Fibroblast of pulmonary artery (primary cell): ENCODE measurements at regions not wholly inside any gene's neighbourhood (a gene's known extent, or its start where the extent isn't known, plus 50 kb on each side); places are given as distances from the start of the nearest gene placed in this dataset.

ENCODE experiments used
- DNase-seq: peaks from one replicate; pipeline ENCODE4 v3.0.0-alpha.2; 2010; ENCODE audit warnings: low read depth
- H3K4me3 ChIP-seq: replicated peaks from 2 replicates; pipeline ENCODE4 v1.5.1; 2011; ENCODE audit warnings: low read depth, mild to moderate bottlenecking, control low read depth, low read length, moderate library complexity
- CTCF ChIP-seq: IDR thresholded peaks from 2 replicates; pipeline ENCODE4 v1.5.1; 2011; ENCODE audit warnings: mild to moderate bottlenecking, control low read depth, low read length, inconsistent platforms; ENCODE audit errors: missing control alignments

- H3K4me3 ChIP-seq = no peak overlapping the region
- TF ChIP-seq CTCF = no peak
- DNase-seq = peak; percentile 2
Observed at GRCh38 chr2:79453918-79454317, 58.9 kb upstream of the CTNNA2 start.

DNA sequence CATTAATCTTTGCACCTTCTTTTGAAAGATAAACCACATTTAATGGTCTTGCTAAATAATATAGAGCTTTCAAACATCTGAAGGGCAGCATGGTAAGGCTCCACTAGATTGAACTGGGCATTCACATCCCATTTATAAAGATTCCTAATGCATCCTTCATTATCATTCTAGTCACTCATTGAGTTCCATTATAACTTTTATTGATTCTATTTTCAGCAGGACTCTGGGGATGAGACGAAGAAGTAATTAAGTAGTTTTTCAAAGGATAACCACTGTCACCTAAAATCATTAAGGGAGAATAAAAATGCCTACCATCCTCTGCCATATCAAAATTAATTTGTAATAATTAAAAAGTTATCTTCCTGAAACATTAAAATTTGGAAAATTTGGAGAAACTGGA lies 60.2 kb upstream of the CTNNA2 start:
- H3K4me3 ChIP-seq = no peak overlapping the region
- TF ChIP-seq CTCF = no peak
- DNase-seq = no peak

DNA sequence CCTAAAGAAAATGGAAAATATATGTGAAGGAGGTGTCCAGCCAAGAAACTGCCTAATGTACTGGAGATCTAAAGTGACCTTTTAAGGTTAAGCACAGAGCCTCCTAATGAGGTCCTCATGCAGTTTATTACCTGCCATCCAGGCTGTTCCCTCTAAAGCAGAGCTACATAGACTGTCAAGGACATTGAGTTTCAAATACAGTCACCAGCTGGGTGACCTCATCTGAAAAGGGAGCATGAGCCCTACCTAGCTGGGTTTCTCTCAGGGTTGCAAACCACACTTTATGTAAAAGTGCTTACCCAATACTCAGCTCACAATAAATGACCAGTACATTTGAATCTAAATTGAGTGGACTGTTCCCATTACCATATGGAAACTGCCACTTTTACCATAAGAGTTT lies 65.4 kb upstream of the CTNNA2 start:
- no peak for TF ChIP-seq CTCF
- DNase-seq = no peak
- no peak overlapping the region for H3K4me3 ChIP-seq

DNA sequence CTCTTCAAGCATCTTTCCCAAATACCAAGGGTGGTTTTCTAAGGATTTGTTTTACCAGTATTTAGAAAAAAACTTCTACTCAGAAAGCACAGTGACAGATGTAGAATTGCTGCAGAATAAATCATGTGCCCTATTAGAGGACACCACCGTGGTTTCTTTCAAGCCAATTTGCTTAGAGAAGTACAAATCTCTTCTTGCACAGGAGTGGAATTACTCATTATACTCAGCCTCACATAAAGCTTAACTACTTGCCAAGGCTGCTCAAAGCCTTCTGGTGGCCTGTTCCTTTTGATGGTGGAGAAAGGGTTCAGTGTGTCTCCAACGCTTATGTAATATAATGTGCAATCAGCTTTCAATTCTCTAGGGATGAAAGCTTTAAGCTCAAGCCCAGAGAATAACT lies 66.5 kb upstream of the CTNNA2 start:
- no peak for TF ChIP-seq CTCF
- no peak for DNase-seq
- no peak overlapping the region for H3K4me3 ChIP-seq

DNA sequence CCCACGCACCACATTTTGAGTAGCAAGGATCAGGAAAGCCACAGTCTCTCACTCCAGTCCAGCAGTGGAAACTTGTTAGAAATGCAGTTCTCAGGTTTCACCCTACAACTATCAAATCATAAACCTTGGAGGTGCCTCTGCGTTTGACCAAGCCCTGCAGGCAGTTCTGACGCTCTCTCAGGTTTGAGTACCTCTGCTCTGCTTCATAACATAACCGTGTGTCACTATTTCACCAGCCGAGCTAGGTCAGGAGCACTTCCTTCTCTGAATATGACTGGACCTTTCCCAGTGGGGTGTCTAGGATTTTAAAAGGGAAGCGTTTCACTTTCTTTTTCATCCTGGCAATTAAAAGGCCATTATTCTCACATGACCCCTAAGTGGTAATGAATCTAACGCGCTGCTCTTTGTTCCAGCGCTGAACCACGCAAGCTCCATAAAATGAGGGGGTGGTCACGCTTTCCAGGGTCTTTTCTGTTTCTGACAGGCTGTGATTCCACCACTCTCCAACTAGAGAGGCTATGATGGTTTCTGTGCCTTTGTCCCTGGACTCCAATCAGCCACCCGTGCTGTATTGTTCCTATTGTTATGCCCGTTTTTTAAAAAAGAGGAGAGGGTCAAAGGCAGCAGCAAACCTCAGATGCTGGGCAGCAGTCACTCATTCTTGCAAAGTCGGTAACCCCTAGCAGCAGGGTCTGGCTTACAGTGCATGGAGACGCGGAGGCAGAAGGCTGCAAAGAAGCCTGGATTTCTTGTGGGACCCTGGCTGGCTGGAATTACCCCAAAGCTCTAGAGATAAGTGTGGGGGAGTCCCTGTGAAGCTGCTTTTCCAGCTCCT lies 75.2 kb upstream of the CTNNA2 start:
- no peak overlapping the region for H3K4me3 ChIP-seq
- TF ChIP-seq CTCF = no peak
- DNase-seq = no peak

DNA sequence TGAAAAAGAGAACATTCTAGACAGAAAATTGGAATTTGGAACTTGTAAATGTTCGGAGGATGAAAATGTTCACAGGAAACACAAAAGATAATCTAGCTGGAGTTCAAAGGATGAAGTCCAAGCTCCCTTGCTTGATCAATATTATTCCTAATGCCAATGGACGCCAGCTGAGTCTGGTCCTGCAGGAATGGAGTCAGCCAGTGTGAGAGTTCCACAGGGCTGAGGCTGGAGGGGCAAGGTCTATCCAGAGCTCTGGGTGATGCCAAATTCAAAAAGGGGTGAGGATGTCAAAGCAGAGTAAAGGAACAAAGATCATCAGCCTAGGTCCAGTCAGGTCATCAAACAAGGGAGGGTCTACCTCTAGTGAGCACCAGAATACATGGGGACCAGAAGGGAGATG lies 78.5 kb upstream of the CTNNA2 start:
- DNase-seq = no peak
- H3K4me3 ChIP-seq = no peak overlapping the region
- no peak for TF ChIP-seq CTCF

DNA sequence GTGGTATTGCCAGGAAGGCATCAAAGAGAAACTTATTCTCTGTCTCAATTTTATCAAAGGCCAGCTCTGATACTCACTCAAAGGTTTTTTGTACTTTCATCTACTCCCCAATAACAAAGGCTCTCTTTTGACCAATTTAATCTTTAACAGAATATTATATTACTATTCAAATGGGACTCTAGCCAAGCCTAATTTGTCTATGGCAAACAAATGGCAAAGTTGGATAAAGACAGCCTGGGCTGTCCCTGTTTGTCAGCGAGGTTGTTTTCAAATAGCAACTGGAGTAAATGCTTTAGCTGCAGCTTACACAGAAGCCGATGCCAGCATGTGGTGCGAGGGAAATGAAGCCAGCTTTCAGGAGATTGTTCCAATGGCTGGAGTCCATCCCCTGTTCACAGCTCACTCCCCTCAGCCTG lies 80.1 kb upstream of the CTNNA2 start:
- DNase-seq = no peak
- no peak for TF ChIP-seq CTCF
- H3K4me3 ChIP-seq = no peak overlapping the region
